ENCODE measurements at regions not wholly inside any gene's neighbourhood (a gene's known extent, or its start where the extent isn't known, plus 50 kb on each side); places are given as distances from the start of the nearest gene placed in this dataset.

DNA sequence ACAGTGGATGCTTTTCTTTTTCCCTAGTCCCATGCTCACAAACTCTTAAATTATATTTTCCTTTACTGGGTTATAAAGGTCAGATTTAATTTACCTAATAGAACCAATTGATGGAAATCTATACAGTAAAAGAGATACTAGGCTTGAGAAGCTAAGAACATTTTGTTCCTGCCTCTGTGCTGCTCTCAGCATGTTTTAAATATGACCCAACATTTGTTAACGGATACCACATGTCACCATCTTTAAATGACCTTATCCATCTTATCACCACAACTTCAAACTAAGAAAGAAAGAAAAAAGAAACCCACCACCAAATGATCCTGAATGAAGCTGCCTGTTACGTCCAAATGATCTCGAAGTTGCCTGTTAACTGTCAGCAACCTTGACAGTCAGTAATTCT, 334.7 kb upstream of the ZNF608 start (continued):
- TF ChIP-seq ZNF407 (CRISPR knock-in tag; IDR thresholded peaks at IDR 0.05; ENCODE audit: not compliant biosample characterization) (no peak), NFIB (CRISPR knock-in tag; IDR thresholded peaks at IDR 0.05; ENCODE audit: borderline replicate concordance) (no peak), ETS1 (CRISPR knock-in tag; IDR thresholded peaks at IDR 0.05) (no peak), ZNF138 (CRISPR knock-in tag; IDR thresholded peaks at IDR 0.05; ENCODE audit: low read depth) (no peak)

Measured in HepG2 (cell line).